ENCODE measurements at regions not wholly inside any gene's neighbourhood (a gene's known extent, or its start where the extent isn't known, plus 50 kb on each side); places are given as distances from the start of the nearest gene placed in this dataset.

DNA sequence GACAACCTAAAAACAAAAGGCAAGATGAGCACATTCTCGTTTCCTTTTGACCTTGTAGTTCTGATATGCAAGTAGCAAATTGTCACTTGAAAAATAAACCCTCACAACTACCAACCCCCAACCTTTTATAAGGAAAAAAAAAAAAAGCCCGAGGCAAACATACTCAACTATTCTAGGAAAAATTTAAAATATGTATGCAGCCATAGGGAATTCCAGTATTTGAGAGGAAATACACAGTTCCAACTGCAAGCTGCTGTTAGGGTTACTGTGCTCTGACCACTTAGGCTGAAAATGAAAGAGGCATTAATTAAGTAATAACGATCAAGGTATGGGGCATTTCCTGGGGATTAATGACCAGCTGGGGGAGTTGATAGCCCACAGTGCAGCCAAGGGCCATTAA, 281.9 kb upstream of the DPH6 start:
- H3K56ac ChIP-seq (ENCODE audit: insufficient read length, low read depth, low read length): no peak overlapping the region
- no peak overlapping the region for H3K18ac ChIP-seq (ENCODE audit: insufficient read length, low read depth, low read length)
- no peak for TF ChIP-seq CTCF (conservative IDR thresholded peaks at IDR 0.05)
- no peak overlapping the region for H2BK5ac ChIP-seq (ENCODE audit: insufficient read length, low read length)
- WGBS (ENCODE audit: extremely low coverage, insufficient read length, low lambda C conversion rate): no CpG with 5 or more reads among the region's 3 CpGs
- DNase-seq: no peak
- no peaks in the 10 kb centered on the region for H4K20me1 ChIP-seq (ENCODE audit: control insufficient read depth, insufficient read depth, insufficient read length)
- Mint-ChIP-seq H3K4me3 (no peak overlapping the region), H3K27me3 (ENCODE audit: low read depth) (no peaks in the 10 kb centered on the region), H3K4me1 (no peaks in the 10 kb centered on the region), H3K9me3 (no peaks in the 10 kb centered on the region), H3K27ac (no peak overlapping the region), H3K36me3 (ENCODE audit: insufficient read depth in 1 of 3, low read depth in 3 of 3) (no peaks in the 10 kb centered on the region)
- no peak overlapping the region for H3K9ac ChIP-seq (ENCODE audit: extremely low read depth, insufficient read length, low read length)
- no peaks in the 10 kb centered on the region for H3K4me1 ChIP-seq (ENCODE audit: insufficient read depth, low read length)
- H4K91ac ChIP-seq (ENCODE audit: insufficient read length, low read depth, low read length): no peak overlapping the region
- no peak overlapping the region for H2BK12ac ChIP-seq (ENCODE audit: insufficient read length, low read depth, low read length)
- H3K23ac ChIP-seq (ENCODE audit: insufficient read length, low read depth, low read length): no peak overlapping the region
- H3K27ac ChIP-seq (ENCODE audit: insufficient read length, low read depth, low read length): no peak overlapping the region
- no peak overlapping the region for H2BK120ac ChIP-seq (ENCODE audit: low read depth, low read length, poor library complexity, severe bottlenecking)
- H3K14ac ChIP-seq (ENCODE audit: insufficient read depth, low read length): no peak overlapping the region
- no peak overlapping the region for H3T11ph ChIP-seq (ENCODE audit: low read length)
- no peak overlapping the region for H4K5ac ChIP-seq (ENCODE audit: insufficient read length, low read depth, low read length)
- no peaks in the 10 kb centered on the region for H3K27me3 ChIP-seq (ENCODE audit: insufficient read depth, low read length)
- H3K4me2 ChIP-seq (ENCODE audit: insufficient read depth, insufficient read length, low read length): no peak overlapping the region
- no peak overlapping the region for H2AFZ ChIP-seq (ENCODE audit: low read length)
- no peaks in the 10 kb centered on the region for H3K79me1 ChIP-seq (ENCODE audit: insufficient read depth, low read depth, low read length, poor library complexity, severe bottlenecking)
- H3K4ac ChIP-seq (ENCODE audit: low read depth, low read length): no peak overlapping the region
- H3K23me2 ChIP-seq (ENCODE audit: insufficient read length, low read depth, low read length, poor library complexity, severe bottlenecking): no peaks in the 10 kb centered on the region
- H2BK20ac ChIP-seq (ENCODE audit: low read depth, low read length, poor library complexity, severe bottlenecking): no peak overlapping the region
- H2BK15ac ChIP-seq (ENCODE audit: low read depth, low read length): no peak overlapping the region
- no peaks in the 10 kb centered on the region for H3K79me2 ChIP-seq (ENCODE audit: insufficient read depth, low read length)
- H4K8ac ChIP-seq (replicated peaks; ENCODE audit: insufficient read length, low read depth, low read length): no peak overlapping the region
- H3K9me3 ChIP-seq (ENCODE audit: control insufficient read depth, low read depth, low read length): no peaks in the 10 kb centered on the region
- H2AK5ac ChIP-seq (ENCODE audit: insufficient read length, low read length): no peak overlapping the region

Data from H9 (cell line).